MM.1S (cell line): ENCODE measurements at regions not wholly inside any gene's neighbourhood (a gene's known extent, or its start where the extent isn't known, plus 50 kb on each side); places are given as distances from the start of the nearest gene placed in this dataset.
"Not testable (repeated sequence)": the region's sequence is repeated elsewhere in the genome, so short reads cannot be mapped to it uniquely, and the experiment has no call there.

ENCODE experiments used
- EZH2 ChIP-seq: fragments of 300-600 bp; sonication (generic); optimal IDR thresholded peaks from 2 replicates; pipeline ENCODE3; 2017; ENCODE audit warnings: low read depth, mild to moderate bottlenecking, antibody characterized with exemption, low read length, mixed read lengths
- EZH2phosphoT487 ChIP-seq: fragments of 300-600 bp; sonication (generic); IDR thresholded peaks from 2 replicates; pipeline ENCODE4 v1.6.1; 2018; ENCODE audit warnings: antibody characterized with exemption, low read length
- TF ChIP-seq, protein P1 (sequence below): fragments of 300-600 bp; sonication (generic); IDR thresholded peaks from 2 replicates; pipeline ENCODE4 v1.5.1; 2016; ENCODE audit warnings: antibody characterized with exemption, low read length, mixed read lengths

DNA sequence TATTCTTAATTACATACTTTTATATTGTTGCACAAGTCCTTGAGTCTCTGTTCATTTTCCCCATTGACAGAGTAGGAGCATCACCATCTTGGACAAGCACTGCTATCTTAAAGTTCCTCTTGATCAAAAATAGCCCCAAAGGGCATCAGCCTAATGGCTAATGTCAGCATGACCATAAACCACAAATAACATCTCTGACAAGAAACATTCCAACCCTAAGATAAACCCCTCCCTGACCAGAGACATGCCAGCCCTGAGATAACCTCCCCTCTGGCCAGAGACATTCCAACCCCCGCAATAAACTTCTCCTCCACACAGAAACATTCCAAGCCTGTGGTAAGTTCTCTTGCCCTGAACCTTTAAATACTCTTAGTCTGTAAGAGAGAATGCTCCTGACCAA lies 293.7 kb downstream of the ANXA1 start:
- TF ChIP-seq, protein P1, sequence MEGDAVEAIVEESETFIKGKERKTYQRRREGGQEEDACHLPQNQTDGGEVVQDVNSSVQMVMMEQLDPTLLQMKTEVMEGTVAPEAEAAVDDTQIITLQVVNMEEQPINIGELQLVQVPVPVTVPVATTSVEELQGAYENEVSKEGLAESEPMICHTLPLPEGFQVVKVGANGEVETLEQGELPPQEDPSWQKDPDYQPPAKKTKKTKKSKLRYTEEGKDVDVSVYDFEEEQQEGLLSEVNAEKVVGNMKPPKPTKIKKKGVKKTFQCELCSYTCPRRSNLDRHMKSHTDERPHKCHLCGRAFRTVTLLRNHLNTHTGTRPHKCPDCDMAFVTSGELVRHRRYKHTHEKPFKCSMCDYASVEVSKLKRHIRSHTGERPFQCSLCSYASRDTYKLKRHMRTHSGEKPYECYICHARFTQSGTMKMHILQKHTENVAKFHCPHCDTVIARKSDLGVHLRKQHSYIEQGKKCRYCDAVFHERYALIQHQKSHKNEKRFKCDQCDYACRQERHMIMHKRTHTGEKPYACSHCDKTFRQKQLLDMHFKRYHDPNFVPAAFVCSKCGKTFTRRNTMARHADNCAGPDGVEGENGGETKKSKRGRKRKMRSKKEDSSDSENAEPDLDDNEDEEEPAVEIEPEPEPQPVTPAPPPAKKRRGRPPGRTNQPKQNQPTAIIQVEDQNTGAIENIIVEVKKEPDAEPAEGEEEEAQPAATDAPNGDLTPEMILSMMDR, result not testable (repeated sequence)
- not testable (repeated sequence) for TF ChIP-seq EZH2, EZH2phosphoT487
